ENCODE measurements at regions not wholly inside any gene's neighbourhood (a gene's known extent, or its start where the extent isn't known, plus 50 kb on each side); places are given as distances from the start of the nearest gene placed in this dataset.

GRCh38 chrX:123807835-123808416 lies 51.9 kb upstream of the XIAP start:
- no peak overlapping the region for H3K27ac Mint-ChIP-seq
- TF ChIP-seq CTCF (conservative IDR thresholded peaks at IDR 0.05): no peak
- H3K36me3 Mint-ChIP-seq (ENCODE audit: low read depth): peaks cover 2% of the 10 kb centered on the region
- Histone ChIP-seq H3K9me3 (ENCODE audit: control insufficient read depth, low read length) (no peaks in the 10 kb centered on the region), H3K36me3 (ENCODE audit: control insufficient read depth, insufficient read depth, low read length) (no peaks in the 10 kb centered on the region), H3K4me3 (ENCODE audit: low read length) (no peak overlapping the region), H3K9ac (ENCODE audit: extremely low read depth, low read length, poor library complexity, severe bottlenecking) (no peak overlapping the region), H3K27ac (ENCODE audit: low read depth, low read length) (no peak overlapping the region), H3K4me1 (ENCODE audit: control insufficient read depth, insufficient read depth, low read length) (no peaks in the 10 kb centered on the region), H3K27me3 (ENCODE audit: control insufficient read depth, insufficient read depth, low read length, poor library complexity, severe bottlenecking) (no peaks in the 10 kb centered on the region)
- peaks cover 3% of the 10 kb centered on the region for H3K4me1 Mint-ChIP-seq
- peaks cover 53% of the 10 kb centered on the region for H3K9me3 Mint-ChIP-seq
- peaks cover 2% of the 10 kb centered on the region for H3K27me3 Mint-ChIP-seq (ENCODE audit: insufficient read depth)
- no peak for DNase-seq
- H3K4me3 Mint-ChIP-seq: no peak overlapping the region
- WGBS, 2 experiments (ENCODE audit: insufficient coverage in 1 of 2, insufficient read length in 1 of 2): 71 to 95% methylated on average over 1 to 2 of the region's 3 CpGs

- no peak overlapping the region for H3K4me3 ChIP-seq (ENCODE audit: low read length)
- Mint-ChIP-seq H3K27ac (no peak overlapping the region), H3K4me1 (no peaks in the 10 kb centered on the region), H3K36me3 (ENCODE audit: low read depth) (peaks cover 1% of the 10 kb centered on the region), H3K4me3 (no peak overlapping the region), H3K9me3 (peaks cover 46% of the 10 kb centered on the region), H3K27me3 (ENCODE audit: insufficient read depth) (peaks cover 2% of the 10 kb centered on the region)
- DNase-seq: no peak
- no peaks in the 10 kb centered on the region for H3K36me3 ChIP-seq (ENCODE audit: control insufficient read depth, insufficient read depth, low read length)
- H3K27ac ChIP-seq (ENCODE audit: low read depth, low read length): no peak overlapping the region
- H3K9me3 ChIP-seq (ENCODE audit: control insufficient read depth, low read length): no peaks in the 10 kb centered on the region
- no peaks in the 10 kb centered on the region for H3K27me3 ChIP-seq (ENCODE audit: control insufficient read depth, insufficient read depth, low read length, poor library complexity, severe bottlenecking)
- 90% methylated on average over 4 of the region's 5 CpGs; no CpG with 5 or more reads in 1 of the 2 experiments for WGBS, 2 experiments (ENCODE audit: insufficient coverage in 1 of 2, insufficient read length in 1 of 2)
- TF ChIP-seq CTCF (conservative IDR thresholded peaks at IDR 0.05): no peak
- no peaks in the 10 kb centered on the region for H3K4me1 ChIP-seq (ENCODE audit: control insufficient read depth, insufficient read depth, low read length)
- H3K9ac ChIP-seq (ENCODE audit: extremely low read depth, low read length, poor library complexity, severe bottlenecking): no peak overlapping the region
Observed at GRCh38 chrX:123809854-123810375, 49.9 kb upstream of the XIAP start.

Data from endodermal cell (in vitro differentiated cells).